ENCODE measurements at regions not wholly inside any gene's neighbourhood (a gene's known extent, or its start where the extent isn't known, plus 50 kb on each side); places are given as distances from the start of the nearest gene placed in this dataset.

- H3K36me3 ChIP-seq = no peaks in the 10 kb centered on the region
- no peaks in the 10 kb centered on the region for H3K4me1 ChIP-seq
- no peak overlapping the region for H3K4me3 ChIP-seq
- H3K9me3 ChIP-seq = no peaks in the 10 kb centered on the region
- no peak for DNase-seq
- TF ChIP-seq POLR2A (IDR thresholded peaks at IDR 0.05) = no peak
- TF ChIP-seq CTCF (IDR thresholded peaks at IDR 0.05) = no peak
- no peak overlapping the region for H3K27ac ChIP-seq
- H3K27me3 ChIP-seq = no peaks in the 10 kb centered on the region
- intact Hi-C loops (cut with DNase I) = no loop called here
- WGBS, 2 donors = 60 to 79% methylated on average over 3 of the region's 3 CpGs
Observed at GRCh38 chr10:47070541-47070940, 159.3 kb downstream of the PTPN20 start.

- Histone ChIP-seq H3K27ac (no peak overlapping the region), H3K4me3 (no peak overlapping the region), H3K4me1 (no peaks in the 10 kb centered on the region), H3K36me3 (no peaks in the 10 kb centered on the region), H3K9me3 (no peaks in the 10 kb centered on the region), H3K27me3 (peaks cover 0 to 3% (median 0%) of the 10 kb centered on the region in 4 donors)
- DNase-seq = no peak
- intact Hi-C loops (cut with DNase I) = no loop called here
- no peak for TF ChIP-seq POLR2A (IDR thresholded peaks at IDR 0.05)
- no peak for TF ChIP-seq CTCF (IDR thresholded peaks at IDR 0.05)
Observed at GRCh38 chr10:47071891-47072290, 160.7 kb downstream of the PTPN20 start.

GRCh38 chr10:47073967-47074366, 162.7 kb downstream of the PTPN20 start:
- no peak for DNase-seq
- TF ChIP-seq POLR2A (IDR thresholded peaks at IDR 0.05) (no peak), CTCF (IDR thresholded peaks at IDR 0.05) (no peak)
- no peak overlapping the region for H3K4me3 ChIP-seq
- intact Hi-C loops (cut with DNase I) = no loop called here
- peaks cover 0 to 6% (median 0%) of the 10 kb centered on the region in 4 donors for H3K27me3 ChIP-seq
- H3K27ac ChIP-seq = no peak overlapping the region
- no peaks in the 10 kb centered on the region for H3K4me1 ChIP-seq
- WGBS, 2 donors = 54 to 58% methylated on average over 3 of the region's 3 CpGs
- no peaks in the 10 kb centered on the region for H3K36me3 ChIP-seq
- no peaks in the 10 kb centered on the region for H3K9me3 ChIP-seq

- Histone ChIP-seq H3K27ac (no peak overlapping the region), H3K9me3 (no peaks in the 10 kb centered on the region), H3K27me3 (peaks cover 0 to 17% (median 0%) of the 10 kb centered on the region in 4 donors), H3K4me1 (no peaks in the 10 kb centered on the region), H3K36me3 (no peaks in the 10 kb centered on the region), H3K4me3 (no peak overlapping the region)
- intact Hi-C loops (cut with DNase I) = no loop called here
- DNase-seq = no peak
- TF ChIP-seq CTCF (IDR thresholded peaks at IDR 0.05) (no peak), POLR2A (IDR thresholded peaks at IDR 0.05) (no peak)
- WGBS, 2 donors = 67% methylated on average over 8 of the region's 8 CpGs
Observed at GRCh38 chr10:47076949-47077361, 165.7 kb downstream of the PTPN20 start.

- Histone ChIP-seq H3K36me3 (no peaks in the 10 kb centered on the region), H3K4me1 (no peaks in the 10 kb centered on the region), H3K27me3 (peaks cover 0 to 17% (median 0%) of the 10 kb centered on the region in 4 donors), H3K27ac (no peak overlapping the region), H3K9me3 (no peaks in the 10 kb centered on the region), H3K4me3 (no peak overlapping the region)
- TF ChIP-seq POLR2A (IDR thresholded peaks at IDR 0.05) (no peak), CTCF (IDR thresholded peaks at IDR 0.05) (no peak)
- DNase-seq = no peak
- 74 to 81% methylated on average over 9 of the region's 9 CpGs for WGBS, 2 donors
- intact Hi-C loops (cut with DNase I) = no loop called here
Observed at GRCh38 chr10:47077386-47077785, 166.2 kb downstream of the PTPN20 start.
